GM19240 (cell line): ENCODE measurements at regions not wholly inside any gene's neighbourhood (a gene's known extent, or its start where the extent isn't known, plus 50 kb on each side); places are given as distances from the start of the nearest gene placed in this dataset.

Experiments used
- DNase-seq: peaks from one replicate; pipeline ENCODE4 v3.0.0; 2011; ENCODE audit warnings: low spot score; ENCODE audit not compliant: insufficient read length

DNA sequence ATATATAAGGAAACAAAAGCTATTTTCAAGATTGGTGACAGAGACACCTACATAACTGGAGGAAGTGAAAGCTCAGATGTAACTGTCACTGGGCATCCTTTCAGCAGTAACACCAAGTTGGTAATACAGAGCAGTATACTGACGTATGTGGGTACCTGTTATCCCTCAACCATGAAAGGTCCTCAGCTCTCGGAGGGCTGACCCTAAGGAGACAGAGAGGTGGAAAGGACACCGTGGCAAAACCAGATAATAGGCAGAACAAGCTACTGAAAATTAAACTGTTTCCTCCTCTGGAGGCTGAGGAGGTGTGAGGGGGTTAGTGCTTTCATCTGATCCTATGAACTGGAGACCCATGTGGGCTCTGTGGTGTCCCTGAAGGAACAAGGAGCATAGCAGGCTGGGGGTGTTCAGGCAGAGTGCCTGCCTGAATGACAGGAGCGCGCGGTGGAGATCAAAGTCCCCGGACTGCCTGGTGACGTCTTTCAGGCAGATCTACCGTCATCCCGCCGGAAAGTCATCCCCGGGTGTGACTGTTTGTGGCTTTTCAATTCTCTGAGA is 130.2 kb upstream of the FSTL4 start:
- DNase-seq = no peak

DNA sequence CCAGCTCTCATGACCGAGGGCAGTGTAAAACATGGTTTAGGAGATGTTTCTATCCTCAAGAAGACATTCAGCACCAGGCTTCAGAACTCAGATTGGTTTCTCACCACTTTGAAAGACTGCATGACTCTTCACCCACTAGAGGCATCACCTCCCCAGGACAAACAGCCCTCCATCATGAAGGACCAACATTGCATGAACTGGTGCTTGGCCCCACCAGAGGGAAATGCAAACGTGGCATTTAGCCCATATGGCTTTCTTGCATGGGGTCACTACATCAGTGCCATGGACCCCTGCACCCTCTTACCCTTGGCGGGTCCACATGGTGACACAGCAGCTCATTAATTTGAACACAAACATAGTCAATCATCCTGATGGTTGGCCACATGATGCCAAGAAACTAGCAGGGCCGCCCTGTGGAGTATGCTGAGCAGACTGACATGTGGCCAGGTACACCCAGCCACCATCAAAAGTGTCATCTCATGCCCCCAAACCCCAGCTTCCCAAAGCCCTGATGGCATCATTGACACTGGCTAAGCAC is 129.5 kb upstream of the FSTL4 start:
- no peak for DNase-seq

DNA sequence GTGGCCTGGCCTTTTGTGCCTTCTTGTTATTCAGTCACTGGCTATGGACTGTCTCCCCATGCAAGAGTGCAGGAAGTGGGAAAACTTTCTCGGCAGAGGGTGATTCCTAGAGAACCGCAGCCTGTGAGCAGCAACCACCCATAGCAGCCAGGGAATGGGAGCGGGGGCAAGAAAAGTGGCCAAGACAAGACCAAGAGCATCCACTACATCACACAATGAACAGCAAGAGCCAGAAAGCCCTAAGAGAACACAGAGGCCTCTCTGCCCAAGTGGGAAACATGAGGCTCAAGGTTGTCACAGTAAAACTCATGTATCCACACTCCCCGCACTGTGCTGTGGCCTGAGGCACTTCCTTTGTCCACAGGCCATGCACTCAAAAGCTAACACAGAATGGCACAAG is 129.1 kb upstream of the FSTL4 start:
- DNase-seq = no peak

DNA sequence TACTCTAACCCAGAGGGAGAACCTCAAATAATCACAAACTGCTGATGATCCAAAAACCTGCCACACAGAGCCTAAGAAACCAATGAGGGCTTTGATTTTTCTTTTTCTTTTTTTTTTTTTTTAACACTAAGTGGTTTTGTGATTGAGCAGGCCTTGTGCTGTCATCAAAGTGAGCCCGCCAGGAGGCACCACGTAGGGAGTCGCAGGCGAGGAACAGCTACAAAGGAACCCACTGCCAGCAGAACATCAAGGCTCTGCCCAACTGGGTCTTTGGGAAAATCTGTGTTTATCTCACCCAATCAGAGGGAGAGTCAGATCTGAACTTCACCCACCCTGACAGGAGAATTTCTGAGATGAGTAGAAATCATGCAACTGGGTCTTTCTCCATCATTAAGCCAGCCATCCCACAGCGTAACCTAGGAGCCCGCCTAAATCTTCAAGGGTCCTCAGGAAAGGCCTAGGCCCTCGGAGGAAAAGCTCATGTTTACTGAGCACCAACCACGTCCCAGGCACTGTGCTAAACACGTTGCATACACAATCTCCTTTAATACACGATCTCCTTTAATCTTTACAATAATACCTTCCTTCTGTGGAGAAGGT is 126.9 kb upstream of the FSTL4 start:
- DNase-seq = no peak

DNA sequence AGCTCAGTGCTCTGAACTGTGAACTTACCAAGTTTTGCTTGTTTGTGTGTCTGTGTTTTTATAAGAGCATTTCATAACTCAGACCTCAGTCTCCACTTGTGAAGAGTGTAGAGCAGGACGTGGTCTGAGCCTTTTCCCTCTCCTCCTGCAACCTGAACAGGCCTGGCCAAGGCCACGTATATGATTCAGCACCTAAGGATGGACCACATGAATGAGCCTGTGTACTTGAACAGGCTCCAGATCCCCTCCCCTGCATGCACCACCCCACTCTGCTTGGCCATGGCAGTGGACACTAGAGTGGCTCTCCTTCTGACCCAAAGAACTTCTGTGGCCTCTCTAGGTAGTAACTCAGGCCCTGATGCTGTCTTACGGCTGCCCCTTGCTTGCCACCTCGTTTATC is 125.9 kb upstream of the FSTL4 start:
- DNase-seq = no peak

DNA sequence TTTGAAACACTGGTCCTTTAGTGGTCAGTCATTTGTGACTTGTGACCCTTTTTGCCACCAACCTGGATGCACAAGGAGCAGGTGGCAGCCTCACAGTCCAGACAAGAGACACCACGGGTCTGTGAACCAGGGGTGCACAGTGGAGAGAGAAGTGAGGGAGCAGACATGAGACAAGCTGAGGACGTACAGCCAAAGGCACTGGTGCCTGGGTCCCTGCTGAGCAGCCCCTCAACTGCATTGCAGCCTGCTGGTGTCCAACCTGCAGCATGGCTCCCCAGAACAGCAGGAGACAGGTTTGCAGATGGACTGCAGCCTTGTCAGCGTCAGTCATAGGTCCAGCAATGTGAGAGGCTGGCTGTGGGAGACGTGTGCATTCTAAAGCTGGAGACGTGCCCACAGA is 124.2 kb upstream of the FSTL4 start:
- DNase-seq = no peak

DNA sequence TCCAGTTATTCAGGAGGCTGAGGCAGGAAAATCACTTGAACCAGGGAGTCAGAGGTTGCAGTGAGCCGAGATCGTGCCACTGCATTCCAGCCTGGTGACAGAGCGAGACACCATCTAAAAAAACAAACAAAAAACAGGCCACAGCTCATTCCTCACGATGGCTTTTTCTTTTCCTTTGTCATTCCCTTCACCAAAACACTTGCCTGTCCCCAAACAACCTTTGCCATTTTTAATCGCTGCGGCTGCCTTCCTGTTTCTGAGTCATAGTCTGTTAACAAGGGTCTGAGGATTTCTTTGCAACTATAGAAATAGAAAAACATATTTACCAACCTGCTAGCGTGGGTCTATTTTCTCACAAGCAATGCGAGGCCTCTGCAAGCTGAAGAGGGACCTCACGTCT is 123.0 kb upstream of the FSTL4 start:
- DNase-seq = no peak

DNA sequence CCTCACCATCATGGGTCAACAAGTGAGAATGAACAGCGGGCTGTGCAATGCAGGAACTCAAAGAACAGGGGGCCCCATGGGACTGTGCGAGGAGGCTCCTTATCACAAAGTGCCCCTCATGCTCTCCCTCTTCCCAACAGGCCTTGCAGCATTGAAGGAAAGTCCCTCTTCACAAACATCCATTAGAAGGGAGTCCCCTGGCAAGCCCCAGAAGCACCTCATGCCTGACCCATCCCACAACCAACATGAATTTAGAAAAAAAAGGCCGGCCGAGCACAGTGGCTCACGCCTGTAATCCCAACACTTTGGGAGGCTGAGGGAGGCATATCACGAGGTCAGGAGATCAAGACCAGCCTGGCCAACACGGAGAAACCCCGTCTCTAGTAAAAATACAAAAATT is 122.6 kb upstream of the FSTL4 start:
- no peak for DNase-seq

DNA sequence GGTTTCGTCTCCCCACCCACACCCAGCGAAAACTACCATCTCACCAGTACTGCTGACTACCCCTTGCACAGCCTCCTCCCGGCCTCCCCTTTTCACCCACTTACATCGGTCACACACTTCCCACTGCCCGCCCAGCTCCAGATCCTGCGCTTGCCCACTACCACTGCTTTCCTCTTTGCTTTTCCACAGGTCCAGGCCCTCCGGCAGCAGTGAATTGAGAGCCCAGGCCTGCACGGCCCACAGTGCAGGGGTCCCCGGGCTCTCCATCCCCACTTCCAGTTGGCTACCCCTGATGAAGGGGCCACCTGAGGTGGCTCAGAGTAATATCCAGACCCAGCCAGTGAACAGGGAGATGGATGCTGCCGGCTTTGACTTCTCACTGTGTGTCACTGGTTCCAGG is 120.2 kb upstream of the FSTL4 start:
- no peak for DNase-seq

DNA sequence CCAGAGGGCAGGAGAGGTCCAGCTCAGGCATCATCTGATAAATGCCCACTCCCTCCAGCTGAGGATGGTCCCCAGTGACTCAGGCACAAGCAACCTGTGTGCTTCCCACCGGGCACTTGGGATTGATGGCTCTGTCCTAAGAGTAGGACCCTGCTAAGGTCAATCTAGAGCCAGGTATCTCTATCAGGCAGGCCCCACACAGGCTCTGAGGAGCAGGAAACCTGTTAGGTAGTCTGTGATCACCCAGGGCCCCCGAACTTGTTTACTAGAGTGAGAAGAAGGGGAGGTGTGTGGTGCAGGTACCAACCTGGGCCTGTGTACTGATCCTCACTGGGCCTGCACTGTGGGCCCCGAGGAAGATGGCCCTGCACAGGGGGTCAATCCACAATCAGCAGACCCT is 119.6 kb upstream of the FSTL4 start:
- no peak for DNase-seq

DNA sequence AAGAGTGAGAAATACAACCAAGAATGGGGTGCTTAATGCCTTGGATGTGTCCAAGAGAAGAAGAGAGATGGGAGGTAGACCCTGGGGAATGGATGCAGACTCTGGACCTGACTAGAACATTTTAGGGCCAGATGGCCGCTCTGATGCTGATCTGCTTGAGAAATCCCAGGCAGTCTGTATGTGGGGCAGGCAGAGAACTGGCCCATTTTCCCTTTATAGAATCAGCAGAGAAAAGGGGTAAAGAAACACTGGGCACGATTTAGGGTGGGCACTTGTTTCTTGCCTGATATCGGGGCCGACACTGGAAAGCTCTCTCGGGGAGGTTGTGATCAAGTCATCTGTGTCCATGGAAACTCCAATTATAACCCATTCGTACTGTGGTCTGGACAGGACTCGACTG is 118.5 kb upstream of the FSTL4 start:
- DNase-seq = no peak

DNA sequence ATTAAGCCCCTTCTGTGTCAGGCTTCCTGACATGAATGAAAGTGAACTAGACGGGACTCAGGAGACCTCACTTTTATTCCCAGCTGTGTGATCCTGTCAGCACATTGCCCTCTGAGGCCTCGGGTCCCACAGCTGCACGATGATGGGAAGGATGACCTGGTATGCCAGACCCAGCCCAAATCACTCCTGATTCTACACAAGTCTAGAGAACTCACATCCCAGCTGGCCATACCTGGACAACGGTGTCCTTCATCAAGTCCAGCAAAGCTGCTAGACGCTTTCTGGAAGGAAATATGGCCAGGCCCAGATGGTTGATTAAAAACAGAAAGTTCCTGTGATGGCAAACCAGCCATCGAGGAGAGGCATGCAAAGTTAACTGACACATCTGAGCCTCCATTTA is 118.0 kb upstream of the FSTL4 start:
- no peak for DNase-seq

DNA sequence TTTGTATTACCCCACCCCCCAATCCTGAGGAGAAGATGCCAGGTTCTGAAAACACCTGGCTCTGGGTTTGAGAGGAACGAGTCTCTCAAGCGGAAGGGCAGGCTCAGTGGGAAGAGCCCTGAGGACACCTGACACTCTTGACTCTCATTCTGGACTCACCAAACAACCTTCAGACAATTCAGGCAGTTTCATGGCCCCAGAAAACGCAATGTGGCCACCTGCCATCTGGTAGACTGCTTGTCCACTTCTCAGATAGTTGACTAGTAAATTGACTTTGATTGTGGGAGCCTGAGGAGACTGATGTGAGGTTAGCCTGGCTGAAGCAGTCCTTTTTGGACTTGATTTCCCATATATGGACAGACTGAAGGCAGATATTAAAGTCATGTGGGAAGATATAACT is 117.5 kb upstream of the FSTL4 start:
- DNase-seq = no peak

DNA sequence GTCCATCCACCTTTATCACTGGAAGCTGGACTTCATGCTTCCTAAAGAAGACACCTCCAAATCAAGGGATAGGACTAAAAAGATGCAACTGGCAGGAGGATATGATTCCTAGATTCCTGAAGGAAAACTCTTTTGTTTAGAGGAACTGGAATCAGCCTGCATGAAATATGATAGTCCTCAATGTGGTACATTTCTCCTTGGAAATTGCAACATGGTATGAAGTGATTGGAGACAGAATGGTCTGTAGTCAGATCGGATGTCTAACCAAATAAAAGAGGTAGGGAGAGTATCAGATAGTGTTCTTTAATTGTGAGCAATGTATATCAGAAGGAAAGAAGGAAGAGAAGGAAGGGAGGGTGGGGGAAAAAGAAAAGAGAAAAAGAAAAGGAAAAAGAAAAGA is 116.1 kb upstream of the FSTL4 start:
- DNase-seq = no peak

DNA sequence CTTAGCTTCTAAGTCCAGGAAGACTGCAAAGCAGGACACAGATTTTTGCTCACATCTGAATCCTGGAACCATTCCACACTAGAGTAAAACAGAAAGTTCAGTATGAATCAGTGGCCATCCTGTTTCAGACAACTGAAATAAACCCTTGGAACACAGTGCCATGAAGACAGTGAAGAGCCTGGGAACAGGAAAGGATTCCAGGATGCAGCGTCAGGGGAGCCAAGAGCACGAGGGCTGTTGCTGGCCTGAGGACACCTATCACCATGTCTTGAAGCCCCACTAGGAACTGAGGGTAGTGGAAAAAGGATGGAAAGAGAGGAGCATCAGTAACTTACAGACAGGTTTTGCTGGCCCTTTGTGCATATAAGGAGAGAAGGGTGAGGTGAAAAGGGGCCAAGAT is 115.3 kb upstream of the FSTL4 start:
- no peak for DNase-seq

DNA sequence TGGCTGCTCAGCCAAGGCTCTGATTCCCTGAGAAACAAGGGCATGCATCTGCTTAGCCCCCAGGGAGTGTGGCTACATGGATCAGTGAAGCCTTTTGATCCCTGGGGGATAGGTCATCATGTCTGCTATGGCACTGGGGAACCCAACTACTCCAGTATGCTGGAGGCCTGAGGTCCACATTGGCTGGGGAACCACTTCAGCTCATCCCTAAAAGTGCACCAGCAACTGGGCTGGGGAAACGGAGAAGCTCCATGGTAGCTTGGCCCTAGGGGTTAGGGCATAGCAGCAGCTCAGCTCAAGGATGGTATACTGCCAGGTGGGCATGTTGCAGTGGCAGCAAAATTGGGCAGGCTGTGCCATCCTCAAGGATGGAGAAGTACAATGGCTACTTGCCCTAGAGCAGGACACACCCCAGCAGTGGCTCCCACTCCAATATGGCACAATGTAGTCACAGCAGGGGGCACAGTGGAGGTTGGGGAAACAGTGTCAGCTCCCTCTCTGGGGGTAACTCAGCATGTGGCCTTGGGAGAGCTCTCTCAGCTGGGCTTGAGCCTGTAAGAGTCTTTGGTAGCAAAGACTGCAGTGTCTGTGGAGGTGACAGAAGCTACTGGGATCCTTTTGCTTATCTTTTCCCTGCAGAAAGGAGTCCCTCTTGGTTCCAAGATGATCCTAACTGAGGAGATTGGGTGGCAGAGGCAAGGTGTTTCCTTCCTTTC is 111.5 kb upstream of the FSTL4 start:
- no peak for DNase-seq

DNA sequence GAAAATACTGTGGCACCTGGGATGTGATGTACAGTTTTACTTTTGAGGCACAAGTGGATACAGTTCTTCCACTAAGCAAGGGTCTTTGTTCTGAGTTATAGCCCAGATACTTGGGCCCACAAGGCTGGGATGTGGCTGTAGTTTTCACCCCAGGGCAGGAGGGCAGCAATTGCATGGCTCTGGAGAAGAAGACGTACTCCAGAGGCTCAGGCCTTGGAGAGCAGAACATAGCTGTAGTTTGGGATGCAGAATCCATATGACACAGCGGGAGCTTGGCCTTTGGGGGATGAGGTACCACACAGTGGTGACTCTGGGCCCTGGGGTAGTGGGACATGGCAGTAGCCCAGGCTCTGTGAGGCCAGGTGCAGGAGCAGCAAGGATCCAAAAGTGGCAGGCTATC is 110.8 kb upstream of the FSTL4 start:
- DNase-seq = no peak

DNA sequence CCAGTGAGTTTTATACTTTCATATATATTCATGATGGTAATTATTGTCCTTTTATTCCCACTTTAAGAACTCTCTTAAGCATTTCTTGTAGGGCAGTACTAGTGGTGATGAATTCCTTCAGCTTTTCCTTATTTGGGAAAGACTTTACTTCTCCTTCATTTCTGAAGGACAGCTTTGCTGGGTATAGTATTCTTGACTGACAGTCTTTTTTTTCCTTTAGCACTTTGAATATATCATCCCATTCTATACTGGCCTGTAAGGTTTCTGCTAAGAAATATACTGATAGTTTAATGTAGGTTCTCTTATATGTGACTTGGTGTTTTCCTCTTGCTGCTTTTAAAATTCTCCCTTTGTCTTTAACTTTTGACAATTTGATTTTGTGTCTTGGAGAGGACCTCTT is 109.0 kb upstream of the FSTL4 start:
- DNase-seq = no peak

DNA sequence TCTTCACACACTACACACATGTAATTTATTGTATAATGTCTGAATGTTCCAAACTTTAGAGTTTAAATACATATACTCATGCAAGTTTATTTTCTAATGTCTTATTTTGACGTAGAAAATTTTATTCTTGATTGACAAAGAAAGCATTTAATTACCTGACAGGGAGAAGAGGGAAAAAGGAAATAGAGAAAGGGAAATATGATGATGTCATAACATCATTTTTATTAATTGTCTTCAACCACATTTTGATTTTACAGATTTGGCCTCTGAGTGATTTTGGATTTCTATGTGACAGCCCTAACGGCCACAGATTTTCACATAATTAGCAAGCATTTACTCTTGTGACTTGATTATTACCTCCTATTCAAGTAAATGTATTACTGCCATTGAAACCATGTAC is 106.1 kb upstream of the FSTL4 start:
- DNase-seq = no peak

DNA sequence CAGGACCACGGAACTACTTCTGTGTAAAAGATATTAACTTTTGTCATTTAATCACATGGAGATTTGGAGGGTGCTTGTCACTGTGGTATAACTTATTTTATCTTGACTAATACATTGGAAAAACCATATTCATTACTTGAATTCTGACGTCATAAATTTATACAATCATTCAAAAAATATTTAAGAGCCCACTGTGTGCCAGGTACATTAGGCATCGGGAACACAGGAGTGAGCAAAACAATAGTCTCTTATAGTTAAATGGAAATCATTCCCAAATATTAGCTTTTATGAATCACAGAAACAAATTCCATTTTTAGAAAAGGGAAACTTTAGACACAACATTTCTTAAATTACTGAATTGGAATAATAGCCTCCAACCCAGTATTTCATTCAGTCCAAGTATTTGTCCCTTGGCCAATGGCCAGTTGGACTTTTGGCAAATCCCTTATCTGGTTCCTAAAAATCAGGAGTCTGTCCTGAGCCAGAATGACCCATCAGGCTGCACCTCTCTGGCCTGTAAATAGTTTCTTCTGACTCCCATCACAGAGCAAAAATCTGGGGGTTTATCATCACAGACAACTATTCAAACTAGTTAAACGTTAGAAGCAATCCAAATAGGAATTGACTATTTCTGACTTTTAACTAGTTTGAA is 104.3 kb upstream of the FSTL4 start:
- no peak for DNase-seq

DNA sequence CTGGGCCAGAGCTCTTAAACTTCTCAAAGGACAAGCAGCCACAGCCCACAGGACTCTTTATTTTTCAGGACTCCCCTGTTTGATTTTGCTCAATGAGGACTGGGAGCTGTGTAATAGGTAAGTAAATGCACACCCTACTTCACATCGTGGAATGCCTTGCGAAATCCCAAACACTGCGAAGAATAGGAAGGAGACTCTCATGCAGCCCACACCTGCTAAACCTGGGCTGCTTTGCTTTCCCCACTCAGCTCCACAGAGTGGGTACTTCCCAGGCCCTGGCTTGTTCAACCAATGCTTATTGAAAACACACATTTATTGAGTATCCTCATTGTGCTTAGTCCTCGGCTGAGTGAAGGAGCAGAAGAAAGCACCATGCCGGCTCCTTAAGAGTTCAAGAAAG is 103.3 kb upstream of the FSTL4 start:
- DNase-seq = no peak

DNA sequence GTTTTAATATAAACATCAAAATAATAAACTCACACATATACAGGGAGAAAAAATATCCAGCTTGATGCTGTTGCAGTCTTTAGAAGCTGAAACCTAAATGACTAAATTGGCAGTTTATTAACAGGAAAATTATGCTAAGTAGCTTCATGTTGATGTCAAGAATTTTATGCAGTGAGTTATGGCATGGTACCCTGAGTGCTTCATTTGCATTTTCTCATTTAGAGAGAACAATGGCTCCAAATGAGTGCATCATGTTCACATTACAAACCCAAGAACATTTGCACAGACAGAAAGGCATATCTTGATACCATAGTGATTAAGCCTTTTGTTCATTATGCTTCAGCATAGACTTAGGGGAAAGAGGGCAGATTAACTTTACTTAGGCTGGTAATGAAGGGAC is 102.9 kb upstream of the FSTL4 start:
- DNase-seq = no peak
